PC-9 (cell line): ENCODE measurements at regions not wholly inside any gene's neighbourhood (a gene's known extent, or its start where the extent isn't known, plus 50 kb on each side); places are given as distances from the start of the nearest gene placed in this dataset.

Experiments used
- CTCF ChIP-seq: fragments of 200-600 bp; sonication (generic); conservative IDR thresholded peaks from 2 replicates; pipeline ENCODE4 v1.6.1; 2017; ENCODE audit warnings: mixed run types, antibody characterized with exemption, mild to moderate bottlenecking, moderate library complexity
- EZH2 ChIP-seq: fragments of 200-600 bp; sonication (generic); IDR thresholded peaks from 2 replicates; pipeline ENCODE4 v1.8.0; 2017; ENCODE audit warnings: antibody characterized with exemption, low read depth

GRCh38 chr20:21027569-21027968, 78.6 kb downstream of the LINC00237 start:
- TF ChIP-seq EZH2: no peak
- peak; percentile 41 for TF ChIP-seq CTCF
